HG02798 (cell line): ENCODE measurements at regions not wholly inside any gene's neighbourhood (a gene's known extent, or its start where the extent isn't known, plus 50 kb on each side); places are given as distances from the start of the nearest gene placed in this dataset.

Experiments used
- ATAC-seq: cut with Tn5 transposase; IDR thresholded peaks from one replicate; pipeline ENCODE4 v1.9.1; 2021; ENCODE audit warnings: mild to moderate bottlenecking; ENCODE audit not compliant: unreplicated experiment, poor library complexity

- ATAC-seq: no peak
Measured at GRCh38 chr13:82749551-82749950, 1132.7 kb downstream of the SLITRK1 start.

- no peak for ATAC-seq
Measured at GRCh38 chr13:82747958-82748357, 1134.3 kb downstream of the SLITRK1 start.

DNA sequence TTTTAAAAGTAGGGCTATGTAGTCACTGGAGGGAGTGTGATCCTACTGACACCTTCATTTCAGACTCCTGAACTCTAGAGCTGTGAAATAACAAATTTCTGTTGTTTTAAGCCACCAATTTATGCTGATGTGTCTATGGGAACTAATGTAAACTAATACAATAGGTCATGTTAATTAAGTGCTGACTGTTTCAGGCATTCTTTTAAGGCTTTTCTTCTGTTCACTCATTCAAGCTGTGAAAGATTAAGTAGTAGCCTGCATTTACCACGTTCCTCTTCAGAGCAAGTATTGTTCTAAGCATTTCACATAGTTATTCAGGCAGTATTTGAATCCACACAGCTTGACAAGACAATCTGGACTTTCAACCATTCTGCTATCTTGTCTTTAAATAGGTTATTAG, 1135.0 kb downstream of the SLITRK1 start:
- no peak for ATAC-seq

DNA sequence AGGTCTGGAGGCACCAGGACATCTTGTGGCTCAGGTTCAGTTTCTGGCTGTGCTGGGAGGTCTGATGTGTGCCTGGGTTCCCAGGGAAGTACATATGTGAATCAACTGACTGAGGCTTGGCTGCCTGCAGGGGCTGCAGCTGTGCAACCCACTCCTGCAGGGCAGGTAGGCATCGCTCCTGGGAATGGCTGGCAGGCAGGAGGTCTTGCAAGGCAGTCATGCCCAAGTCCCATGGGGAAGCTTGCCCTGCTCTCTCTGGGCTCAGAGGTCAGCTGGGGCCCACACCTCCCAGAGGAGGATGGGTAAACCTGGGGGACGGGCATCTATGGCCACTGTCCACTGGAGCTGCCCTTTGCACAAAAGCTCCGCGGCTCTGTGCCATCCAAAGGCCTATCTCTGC, 1141.8 kb downstream of the SLITRK1 start:
- no peak for ATAC-seq

DNA sequence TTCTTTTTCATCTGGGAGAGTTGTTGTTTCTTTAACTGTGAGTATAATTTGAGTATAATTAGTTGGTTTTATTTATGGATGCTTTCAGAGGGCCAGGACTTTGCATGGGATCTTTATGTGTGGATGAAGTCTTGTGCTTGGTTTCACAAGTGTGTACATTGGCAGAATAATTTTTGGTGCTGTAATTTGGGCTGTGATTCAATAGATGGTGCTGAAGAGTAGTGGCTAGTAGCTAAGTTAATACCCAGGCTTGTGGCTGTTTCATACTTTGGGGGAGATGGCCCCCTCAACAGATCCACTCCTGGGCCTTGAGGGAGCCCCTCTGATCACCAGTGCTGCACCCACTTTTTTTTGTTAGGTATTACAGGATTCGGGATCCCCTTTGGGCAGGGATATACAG, 1142.4 kb downstream of the SLITRK1 start:
- no peak for ATAC-seq

- ATAC-seq: no peak
Measured at GRCh38 chr13:82729401-82729800, 1152.9 kb downstream of the SLITRK1 start.

DNA sequence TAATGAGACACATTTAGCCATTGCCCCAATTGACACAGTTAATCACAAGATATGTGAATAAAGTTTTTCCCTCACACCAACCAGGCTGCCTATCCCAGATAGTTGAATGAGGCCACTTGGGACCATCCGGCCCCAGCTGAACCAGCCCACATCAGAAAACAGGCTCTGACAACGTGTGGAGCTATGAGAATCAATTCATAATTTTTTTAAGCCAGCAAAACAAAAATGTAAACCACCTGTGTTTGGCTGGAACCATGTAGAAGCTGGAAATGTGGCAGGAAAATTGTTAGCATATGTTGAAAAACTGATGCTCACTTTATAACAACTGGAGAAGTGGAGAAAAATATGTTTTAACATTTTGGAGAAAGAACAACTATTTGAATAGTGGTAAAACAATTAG, 1161.3 kb downstream of the SLITRK1 start:
- no peak for ATAC-seq

- no peak for ATAC-seq
Measured at GRCh38 chr13:82719987-82720386, 1162.3 kb downstream of the SLITRK1 start.

DNA sequence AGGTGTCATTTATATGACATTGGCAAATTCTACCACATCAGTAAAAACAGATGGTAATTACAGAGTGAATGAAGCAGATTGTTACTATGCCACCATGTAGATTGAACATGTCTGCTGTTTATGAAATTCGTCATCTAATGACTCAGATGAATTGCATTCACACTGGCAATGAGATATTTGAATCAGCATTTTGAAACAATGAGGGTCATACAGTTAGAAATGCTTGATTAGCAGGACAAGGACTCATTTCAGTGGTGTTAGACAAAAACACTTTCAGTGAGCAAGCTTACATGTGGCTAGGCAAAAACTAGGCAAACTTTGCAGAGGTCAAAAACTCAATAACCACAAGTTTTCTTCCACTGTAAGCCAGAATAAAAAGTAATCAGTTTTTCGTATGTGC, 1165.0 kb downstream of the SLITRK1 start:
- no peak for ATAC-seq

GRCh38 chr13:82713687-82714405, 1168.4 kb downstream of the SLITRK1 start:
- no peak for ATAC-seq

GRCh38 chr13:82702513-82702912, 1179.8 kb downstream of the SLITRK1 start:
- no peak for ATAC-seq

DNA sequence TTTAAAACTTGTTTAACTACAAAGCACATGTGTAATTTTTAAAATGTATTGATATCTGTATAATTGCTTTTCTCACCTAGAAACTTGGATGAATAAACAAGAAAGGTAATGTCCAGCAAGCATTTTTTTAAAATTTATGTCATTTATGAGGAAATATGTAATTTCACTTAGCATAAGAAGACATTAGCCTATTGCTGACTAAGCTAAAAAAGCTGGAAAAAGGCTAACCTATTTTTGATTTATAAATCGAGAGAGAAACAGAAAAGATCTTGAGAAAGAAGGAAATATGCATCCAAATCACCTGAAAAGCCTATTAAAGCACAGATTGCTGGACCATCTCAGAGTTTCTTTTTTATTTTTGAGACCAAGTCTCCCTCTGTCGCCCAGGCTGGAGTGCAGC, 1181.3 kb downstream of the SLITRK1 start:
- ATAC-seq: no peak

- no peak for ATAC-seq
Measured at GRCh38 chr13:82698941-82699340, 1183.3 kb downstream of the SLITRK1 start.

DNA sequence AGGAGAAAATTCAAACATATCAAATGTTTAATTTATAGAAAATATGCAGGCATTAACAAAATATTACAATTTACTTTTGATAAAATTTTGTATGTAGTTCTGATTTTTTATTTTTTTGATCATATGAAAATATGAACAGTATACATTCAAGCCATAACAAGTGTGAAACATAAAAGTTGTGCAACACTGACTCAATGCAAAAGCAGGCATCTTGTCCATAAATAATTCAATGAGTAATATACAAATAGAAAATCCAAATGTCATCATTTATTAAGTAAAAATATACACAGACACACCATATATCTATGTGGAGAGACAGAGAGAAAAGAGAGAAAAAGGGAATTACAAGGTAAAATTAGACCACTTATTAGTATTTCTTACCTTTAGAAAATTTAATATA, 1183.9 kb downstream of the SLITRK1 start:
- no peak for ATAC-seq

GRCh38 chr13:82693607-82694006, 1188.7 kb downstream of the SLITRK1 start:
- ATAC-seq: no peak

- peak; percentile 74 for ATAC-seq
Measured at GRCh38 chr13:82688400-82688994, 1193.8 kb downstream of the SLITRK1 start.

- no peak for ATAC-seq
Measured at GRCh38 chr13:82687884-82688283, 1194.4 kb downstream of the SLITRK1 start.

DNA sequence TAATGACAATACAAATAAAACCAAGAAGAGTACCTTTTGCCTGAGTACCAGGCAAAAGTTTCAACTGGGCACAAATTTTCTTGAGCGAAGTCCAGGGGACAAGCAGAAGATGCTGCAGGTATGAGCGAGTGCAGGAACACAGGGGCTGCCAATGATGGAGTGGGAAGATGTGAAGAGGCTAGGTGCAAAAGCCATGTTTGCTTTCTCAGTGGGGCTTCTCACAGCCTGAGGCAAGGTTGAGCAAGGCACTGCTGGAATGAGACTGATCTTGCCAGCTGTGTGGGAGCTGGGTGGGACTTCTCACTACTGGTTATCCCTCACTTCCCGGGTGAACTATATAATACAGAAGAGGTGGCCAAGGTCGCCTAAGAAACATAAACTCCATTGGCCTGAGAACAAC, 1200.7 kb downstream of the SLITRK1 start:
- no peak for ATAC-seq

DNA sequence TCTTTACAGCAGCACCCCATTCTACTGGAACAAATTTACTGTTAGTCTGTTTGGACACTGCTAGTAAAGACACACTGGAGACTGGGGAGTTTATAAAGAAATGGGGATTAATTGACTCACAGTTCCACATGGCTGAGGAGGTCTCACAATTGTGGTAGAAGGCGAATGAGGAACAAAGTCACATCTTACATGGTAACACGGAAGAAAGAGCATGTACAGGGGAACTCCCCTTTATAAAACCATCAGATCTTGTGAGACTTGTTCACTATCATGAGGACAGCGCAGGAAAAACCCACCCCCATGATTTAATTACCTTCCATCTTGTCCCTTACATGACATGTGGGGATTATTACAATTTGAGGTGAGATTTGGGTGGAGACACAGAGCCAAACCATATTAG, 1204.2 kb downstream of the SLITRK1 start:
- no peak for ATAC-seq

DNA sequence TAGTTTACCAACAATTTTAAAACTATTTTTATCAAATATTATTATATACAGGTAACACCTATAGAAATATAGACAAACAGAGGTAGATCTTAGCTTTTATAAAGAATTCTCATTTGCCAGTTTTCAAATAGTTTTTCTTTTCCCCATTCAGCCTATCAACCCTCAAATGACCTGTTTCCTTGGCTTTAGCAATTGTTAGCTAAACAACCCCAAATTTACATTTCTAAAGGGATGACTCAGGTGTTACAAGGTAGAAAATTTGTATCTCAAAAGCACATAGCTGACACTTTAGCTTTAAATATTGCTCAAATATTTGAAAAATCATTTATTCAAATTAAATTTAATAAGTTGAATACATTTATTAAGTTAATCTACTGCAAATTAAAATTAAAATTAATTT, 1207.2 kb downstream of the SLITRK1 start:
- no peak for ATAC-seq

- no peak for ATAC-seq
Measured at GRCh38 chr13:82674546-82674945, 1207.7 kb downstream of the SLITRK1 start.

DNA sequence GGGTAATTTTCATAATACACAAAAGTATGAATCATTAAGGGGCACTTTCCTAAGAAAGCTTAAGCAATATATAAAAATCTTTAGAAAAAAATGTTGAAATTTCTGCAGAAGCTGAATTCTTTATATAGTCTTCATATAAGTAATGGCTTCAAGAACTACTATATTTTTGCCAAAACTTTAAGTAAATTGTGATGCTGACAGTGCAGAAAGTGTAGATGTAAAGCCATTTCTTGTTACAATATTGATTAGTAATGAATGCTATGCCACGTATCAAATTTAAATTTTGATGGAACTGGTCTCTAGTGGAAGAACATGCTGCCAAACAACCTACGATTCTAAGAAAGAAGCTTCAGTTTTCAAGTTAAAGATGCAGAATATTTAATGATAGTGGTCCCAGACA, 1210.0 kb downstream of the SLITRK1 start:
- no peak for ATAC-seq
